Fibroblast of lung (primary cell): ENCODE measurements at regions not wholly inside any gene's neighbourhood (a gene's known extent, or its start where the extent isn't known, plus 50 kb on each side); places are given as distances from the start of the nearest gene placed in this dataset.

Source experiments
- DNase-seq, 2 donors: peaks; one replicate each; pipeline versions ENCODE4 v3.0.0 to v3.0.0-alpha.2; 2010; ENCODE audit warnings: low read depth in 2 of 2
- H2AFZ ChIP-seq: 2 replicates; pipeline ENCODE4 v1.5.1; 2012; ENCODE audit warnings: low read length, control low read depth, inconsistent platforms
- H3K27ac ChIP-seq: 2 replicates; pipeline ENCODE4 v1.5.1; 2011; ENCODE audit warnings: low read length, control low read depth; ENCODE audit not compliant: insufficient read depth
- H3K27me3 ChIP-seq: 2 replicates; pipeline ENCODE4 v1.5.1; 2011; ENCODE audit warnings: mild to moderate bottlenecking, low read length; ENCODE audit not compliant: control insufficient read depth, insufficient read depth
- H3K36me3 ChIP-seq: 2 replicates; pipeline ENCODE4 v1.5.1; 2011; ENCODE audit warnings: low read length; ENCODE audit not compliant: control insufficient read depth, insufficient read depth
- H3K4me1 ChIP-seq: 2 replicates; pipeline ENCODE4 v1.5.1; 2011; ENCODE audit warnings: low read length; ENCODE audit not compliant: control insufficient read depth, insufficient read depth; ENCODE audit errors: extremely low read depth
- H3K4me2 ChIP-seq: 2 replicates; pipeline ENCODE4 v1.5.1; 2011; ENCODE audit warnings: low read length, control low read depth; ENCODE audit not compliant: insufficient read depth; ENCODE audit errors: extremely low read depth
- H3K4me3 ChIP-seq, 4 experiments: fragments of 200-600 bp in 1 of 4; sonication (generic) in 1 of 4; replicated peaks in 1 of 4; 2 replicates each; pipeline ENCODE4 v1.5.1; 2011 to 2016; ENCODE audit warnings: low read length in 4 of 4, low read depth in 3 of 4, mild to moderate bottlenecking in 3 of 4, control low read depth in 2 of 4, inconsistent platforms in 1 of 4, mixed read lengths in 1 of 4; ENCODE audit not compliant: insufficient read depth in 1 of 4; ENCODE audit errors: control extremely low read depth in 1 of 4
- H3K79me2 ChIP-seq: 2 replicates; pipeline ENCODE4 v1.5.1; 2012; ENCODE audit warnings: mild to moderate bottlenecking, low read length, inconsistent platforms; ENCODE audit not compliant: control insufficient read depth, insufficient read depth
- H3K9ac ChIP-seq: 2 replicates; pipeline ENCODE4 v1.5.1; 2011; ENCODE audit warnings: mild to moderate bottlenecking, low read length, control low read depth; ENCODE audit not compliant: insufficient read depth
- H3K9me3 ChIP-seq: 2 replicates; pipeline ENCODE4 v1.5.1; 2012; ENCODE audit warnings: low read depth, low read length; ENCODE audit not compliant: control insufficient read depth, insufficient read depth
- H4K20me1 ChIP-seq: 2 replicates; pipeline ENCODE4 v1.5.1; 2011; ENCODE audit warnings: low read length; ENCODE audit not compliant: control insufficient read depth, insufficient read depth; ENCODE audit errors: extremely low read depth
- EZH2 ChIP-seq: IDR thresholded peaks from 2 replicates; pipeline ENCODE4 v1.5.1; 2012; ENCODE audit warnings: low read length, control low read depth, mild to moderate bottlenecking; ENCODE audit errors: missing control alignments
- TF ChIP-seq, protein P1 (sequence below), 2 donors: IDR thresholded peaks in 1 of 2; conservative IDR thresholded peaks in 1 of 2; 1 replicate in 1 of 2; 2 replicates in 1 of 2; pipeline ENCODE4 v1.5.1; 2011 to 2012; ENCODE audit warnings: low read length in 2 of 2, control low read depth in 1 of 2, inconsistent platforms in 1 of 2, low read depth in 1 of 2, mild to moderate bottlenecking in 1 of 2

DNA sequence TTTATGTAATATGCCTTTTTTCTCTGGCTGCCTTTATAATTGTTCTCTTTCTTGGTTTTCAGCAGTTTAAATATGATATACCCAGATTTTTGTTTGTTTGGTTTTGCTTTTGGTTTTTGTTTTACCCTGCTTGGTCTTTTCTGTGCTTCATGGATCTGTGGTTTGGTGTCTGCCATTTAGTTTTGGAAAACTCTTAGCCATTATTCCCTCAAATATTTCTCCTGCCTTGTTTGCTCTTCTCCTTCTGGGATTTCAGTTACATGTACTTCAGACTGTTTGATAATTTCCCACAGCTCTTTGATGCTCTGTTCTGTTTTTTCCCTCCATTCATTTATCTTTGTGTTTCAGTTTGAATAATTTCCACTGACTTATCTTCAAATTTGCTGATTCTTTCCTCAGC is 223.1 kb upstream of the BCOR start:
- Histone ChIP-seq H3K9me3 (no peaks in the 10 kb centered on the region), H4K20me1 (no peaks in the 10 kb centered on the region), H3K4me2 (no peak overlapping the region), H3K36me3 (no peaks in the 10 kb centered on the region), H3K27me3 (no peaks in the 10 kb centered on the region), H3K27ac (no peak overlapping the region), H3K9ac (no peak overlapping the region), H3K4me1 (no peaks in the 10 kb centered on the region), H3K4me3 (no peak overlapping the region), H2AFZ (no peak overlapping the region), H3K79me2 (no peaks in the 10 kb centered on the region)
- TF ChIP-seq, protein P1, sequence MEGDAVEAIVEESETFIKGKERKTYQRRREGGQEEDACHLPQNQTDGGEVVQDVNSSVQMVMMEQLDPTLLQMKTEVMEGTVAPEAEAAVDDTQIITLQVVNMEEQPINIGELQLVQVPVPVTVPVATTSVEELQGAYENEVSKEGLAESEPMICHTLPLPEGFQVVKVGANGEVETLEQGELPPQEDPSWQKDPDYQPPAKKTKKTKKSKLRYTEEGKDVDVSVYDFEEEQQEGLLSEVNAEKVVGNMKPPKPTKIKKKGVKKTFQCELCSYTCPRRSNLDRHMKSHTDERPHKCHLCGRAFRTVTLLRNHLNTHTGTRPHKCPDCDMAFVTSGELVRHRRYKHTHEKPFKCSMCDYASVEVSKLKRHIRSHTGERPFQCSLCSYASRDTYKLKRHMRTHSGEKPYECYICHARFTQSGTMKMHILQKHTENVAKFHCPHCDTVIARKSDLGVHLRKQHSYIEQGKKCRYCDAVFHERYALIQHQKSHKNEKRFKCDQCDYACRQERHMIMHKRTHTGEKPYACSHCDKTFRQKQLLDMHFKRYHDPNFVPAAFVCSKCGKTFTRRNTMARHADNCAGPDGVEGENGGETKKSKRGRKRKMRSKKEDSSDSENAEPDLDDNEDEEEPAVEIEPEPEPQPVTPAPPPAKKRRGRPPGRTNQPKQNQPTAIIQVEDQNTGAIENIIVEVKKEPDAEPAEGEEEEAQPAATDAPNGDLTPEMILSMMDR (conservative IDR thresholded peaks at IDR 0.05 in 1 of 2, IDR thresholded peaks at IDR 0.05 in 1 of 2; ENCODE audit: low read depth in 1 of 2, low read length in 2 of 2) = no peak
- no peak for TF ChIP-seq EZH2
- no peak for DNase-seq

DNA sequence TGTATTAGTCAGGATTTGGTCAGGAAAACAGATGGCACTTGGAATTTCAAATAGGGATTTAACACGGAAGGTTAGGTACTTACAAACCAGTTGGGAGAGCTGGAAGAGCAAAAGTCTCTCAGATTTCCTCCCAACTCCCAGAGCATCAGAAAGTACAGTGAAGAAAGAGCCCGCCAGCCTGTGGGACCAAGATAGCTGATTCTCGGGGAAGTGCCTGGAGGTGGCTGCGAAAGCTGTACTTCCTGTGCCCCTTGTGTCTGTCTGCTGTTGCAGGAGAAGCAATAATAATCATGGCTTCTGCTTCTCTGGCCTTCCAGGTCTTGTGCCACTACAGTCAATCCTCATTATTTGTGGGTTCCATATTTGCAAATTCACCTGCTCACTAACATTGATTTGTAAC is 221.0 kb upstream of the BCOR start:
- no peaks in the 10 kb centered on the region for H4K20me1 ChIP-seq
- DNase-seq = no peak
- H3K4me1 ChIP-seq = no peaks in the 10 kb centered on the region
- H3K4me3 ChIP-seq = no peak overlapping the region
- no peak overlapping the region for H3K27ac ChIP-seq
- TF ChIP-seq EZH2 = no peak
- TF ChIP-seq, protein P1 (conservative IDR thresholded peaks at IDR 0.05 in 1 of 2, IDR thresholded peaks at IDR 0.05 in 1 of 2; ENCODE audit: low read depth in 1 of 2, low read length in 2 of 2) = no peak
- H3K36me3 ChIP-seq = no peaks in the 10 kb centered on the region
- no peaks in the 10 kb centered on the region for H3K79me2 ChIP-seq
- no peaks in the 10 kb centered on the region for H3K27me3 ChIP-seq
- no peaks in the 10 kb centered on the region for H3K9me3 ChIP-seq
- no peak overlapping the region for H3K9ac ChIP-seq
- H2AFZ ChIP-seq = no peak overlapping the region
- no peak overlapping the region for H3K4me2 ChIP-seq

DNA sequence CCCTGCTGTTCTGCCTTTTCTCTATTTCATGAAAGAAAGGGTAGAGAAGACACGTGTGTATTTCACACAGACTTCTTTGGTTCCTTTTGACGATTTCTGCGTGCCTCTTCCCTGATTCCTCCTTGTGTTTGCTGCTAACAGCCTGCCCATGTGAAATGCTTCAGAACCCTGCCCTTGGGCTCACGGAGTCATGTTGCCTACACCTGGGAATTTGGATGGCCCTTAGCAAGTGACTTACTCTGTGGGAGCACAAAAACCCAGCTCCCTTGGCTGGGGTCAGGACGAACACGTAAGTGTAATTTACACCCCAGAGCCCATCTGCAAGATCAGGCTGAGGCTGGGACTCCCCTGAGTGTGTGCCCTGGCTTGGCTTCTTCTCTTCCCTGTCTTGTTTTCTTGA is 220.3 kb upstream of the BCOR start:
- Histone ChIP-seq H3K4me2 (no peak overlapping the region), H2AFZ (no peak overlapping the region), H3K27me3 (no peaks in the 10 kb centered on the region), H3K4me1 (no peaks in the 10 kb centered on the region), H3K27ac (no peak overlapping the region), H4K20me1 (no peaks in the 10 kb centered on the region), H3K9me3 (no peaks in the 10 kb centered on the region), H3K79me2 (no peaks in the 10 kb centered on the region), H3K36me3 (no peaks in the 10 kb centered on the region), H3K4me3 (no peak overlapping the region), H3K9ac (no peak overlapping the region)
- no peak for TF ChIP-seq EZH2
- TF ChIP-seq, protein P1 (conservative IDR thresholded peaks at IDR 0.05 in 1 of 2, IDR thresholded peaks at IDR 0.05 in 1 of 2; ENCODE audit: low read depth in 1 of 2, low read length in 2 of 2) = no peak
- no peak for DNase-seq
